Testis (tissue), 2 donors: ENCODE measurements at regions not wholly inside any gene's neighbourhood (a gene's known extent, or its start where the extent isn't known, plus 50 kb on each side); places are given as distances from the start of the nearest gene placed in this dataset.

Experiments
- DNase-seq: peaks from one replicate; pipeline ENCODE4 v3.0.0-alpha.2; 2019
- H3K27ac ChIP-seq, 2 donors: fragments of 200-600 bp; sonication (generic); one replicate each; pipeline ENCODE4 v1.5.1; 2019
- H3K27me3 ChIP-seq: fragments of 200-600 bp; sonication (generic); one replicate; pipeline ENCODE4 v1.5.1; 2019
- H3K36me3 ChIP-seq: fragments of 200-600 bp; sonication (generic); one replicate; pipeline ENCODE4 v1.5.1; 2017; ENCODE audit warnings: low read depth; ENCODE audit errors: missing control alignments
- H3K4me1 ChIP-seq: fragments of 200-600 bp; sonication (generic); one replicate; pipeline ENCODE4 v1.5.1; 2019
- H3K4me3 ChIP-seq, 2 donors: fragments of 200-600 bp; sonication (generic); one replicate each; pipeline ENCODE4 v1.5.1; 2017 to 2019
- H3K9me3 ChIP-seq: fragments of 200-600 bp; sonication (generic); one replicate; pipeline ENCODE4 v1.5.1; 2017
- POLR2A ChIP-seq: fragments of 450-650 bp; IDR thresholded peaks from one replicate; pipeline ENCODE4 v1.6.1; 2017; ENCODE audit warnings: antibody characterized with exemption, mild to moderate bottlenecking, moderate library complexity
- WGBS, 2 donors: methylation state at CpG; one replicate each; pipeline ENCODE4 v1.1.5; 2018; 5-methylcytosine and 5-hydroxymethylcytosine counted together
- intact Hi-C: fragments of 100-400 bp; cut with DNase I; formaldehyde crosslinking; loops from one replicate; pipeline ENCODE4 v1.15.1; 2023; ENCODE audit warnings: low total_unique reads
- TF ChIP-seq, protein P1 (sequence below), 3 experiments: fragments of 450-650 bp in 2 of 3; fragments of 200-600 bp in 1 of 3; sonication (generic) in 1 of 3; IDR thresholded peaks; one replicate each; pipeline ENCODE4 v1.5.1; 2016 to 2019; ENCODE audit warnings: antibody characterized with exemption in 3 of 3, mild to moderate bottlenecking in 2 of 3, moderate library complexity in 1 of 3

DNA sequence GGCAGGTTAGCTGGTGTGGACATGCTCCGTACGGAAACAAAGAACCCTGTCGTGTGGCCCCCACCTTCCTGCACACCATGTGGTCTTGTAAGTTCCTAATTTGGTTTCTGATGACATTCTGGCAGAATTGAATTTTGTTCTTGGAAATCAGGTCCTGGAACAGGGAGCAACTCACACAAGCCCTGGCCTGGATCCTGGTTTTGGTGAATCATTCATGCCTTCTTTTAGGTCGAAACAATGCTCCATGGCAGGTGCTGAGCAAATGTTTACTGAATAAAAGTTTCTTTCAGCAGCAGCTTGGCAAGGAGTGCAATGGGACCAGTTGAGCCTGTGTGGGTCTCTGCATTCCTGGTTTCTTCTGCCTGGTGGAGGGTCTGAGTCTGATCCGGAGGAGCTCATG is 978.4 kb downstream of the BCL11B start:
- no peaks in the 10 kb centered on the region for H3K9me3 ChIP-seq
- intact Hi-C loops: no loop called here
- H3K4me1 ChIP-seq: no peaks in the 10 kb centered on the region
- H3K4me3 ChIP-seq: no peak overlapping the region
- H3K27me3 ChIP-seq: no peaks in the 10 kb centered on the region
- 83 to 84% methylated on average over 5 of the region's 5 CpGs for WGBS, 2 donors
- H3K36me3 ChIP-seq: no peaks in the 10 kb centered on the region
- DNase-seq: no peak
- TF ChIP-seq, protein P1, sequence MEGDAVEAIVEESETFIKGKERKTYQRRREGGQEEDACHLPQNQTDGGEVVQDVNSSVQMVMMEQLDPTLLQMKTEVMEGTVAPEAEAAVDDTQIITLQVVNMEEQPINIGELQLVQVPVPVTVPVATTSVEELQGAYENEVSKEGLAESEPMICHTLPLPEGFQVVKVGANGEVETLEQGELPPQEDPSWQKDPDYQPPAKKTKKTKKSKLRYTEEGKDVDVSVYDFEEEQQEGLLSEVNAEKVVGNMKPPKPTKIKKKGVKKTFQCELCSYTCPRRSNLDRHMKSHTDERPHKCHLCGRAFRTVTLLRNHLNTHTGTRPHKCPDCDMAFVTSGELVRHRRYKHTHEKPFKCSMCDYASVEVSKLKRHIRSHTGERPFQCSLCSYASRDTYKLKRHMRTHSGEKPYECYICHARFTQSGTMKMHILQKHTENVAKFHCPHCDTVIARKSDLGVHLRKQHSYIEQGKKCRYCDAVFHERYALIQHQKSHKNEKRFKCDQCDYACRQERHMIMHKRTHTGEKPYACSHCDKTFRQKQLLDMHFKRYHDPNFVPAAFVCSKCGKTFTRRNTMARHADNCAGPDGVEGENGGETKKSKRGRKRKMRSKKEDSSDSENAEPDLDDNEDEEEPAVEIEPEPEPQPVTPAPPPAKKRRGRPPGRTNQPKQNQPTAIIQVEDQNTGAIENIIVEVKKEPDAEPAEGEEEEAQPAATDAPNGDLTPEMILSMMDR (IDR thresholded peaks at IDR 0.05): no peak
- TF ChIP-seq POLR2A: no peak
- no peak overlapping the region for H3K27ac ChIP-seq

DNA sequence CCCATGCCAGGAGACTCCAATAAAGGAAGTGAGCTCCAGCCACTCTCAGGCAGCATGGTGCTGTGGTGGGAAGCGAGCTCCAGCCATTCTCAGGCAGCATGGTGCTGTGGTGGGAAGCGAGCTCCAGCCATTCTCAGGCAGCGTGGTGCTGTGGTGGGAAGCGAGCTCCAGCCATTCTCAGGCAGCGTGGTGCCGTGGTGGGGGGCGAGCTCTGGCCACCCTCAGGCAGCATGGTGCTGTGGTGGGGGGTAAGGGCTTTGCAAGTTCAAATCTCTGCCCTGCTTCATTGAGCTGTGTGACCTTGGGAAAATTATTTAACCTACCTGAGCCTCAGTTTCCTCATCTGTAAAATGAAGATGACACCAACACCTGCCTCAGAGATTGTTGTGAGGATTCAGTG is 975.1 kb downstream of the BCL11B start:
- Histone ChIP-seq H3K4me3 (no peak overlapping the region), H3K4me1 (no peaks in the 10 kb centered on the region), H3K27ac (no peak overlapping the region), H3K36me3 (no peaks in the 10 kb centered on the region), H3K27me3 (no peaks in the 10 kb centered on the region), H3K9me3 (no peaks in the 10 kb centered on the region)
- TF ChIP-seq, protein P1 (IDR thresholded peaks at IDR 0.05): no peak
- no peak for TF ChIP-seq POLR2A
- intact Hi-C loops: no loop called here
- 92 to 95% methylated on average over 3 to 7 of the region's 7 CpGs for WGBS, 2 donors
- no peak for DNase-seq

DNA sequence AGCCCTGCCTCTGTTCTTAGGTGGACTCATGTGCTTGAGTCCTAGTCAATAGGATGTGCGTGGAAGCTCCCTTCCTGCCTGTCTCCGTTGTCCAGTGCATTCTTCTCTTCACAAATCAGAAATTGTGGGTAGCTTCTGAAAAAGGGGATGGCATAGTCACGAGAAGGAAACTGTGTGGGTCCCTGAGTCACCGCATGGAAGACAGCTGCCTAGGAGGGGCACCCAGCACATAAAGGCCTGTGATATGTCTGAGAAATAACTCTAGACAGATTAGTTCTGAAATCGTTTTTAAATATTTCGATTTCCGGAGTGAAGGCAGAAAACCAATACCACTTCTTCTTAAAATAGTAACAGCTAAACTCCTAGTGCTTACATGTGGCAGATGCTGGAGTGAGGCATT is 974.4 kb downstream of the BCL11B start:
- Histone ChIP-seq H3K9me3 (no peaks in the 10 kb centered on the region), H3K27ac (no peak overlapping the region), H3K36me3 (no peaks in the 10 kb centered on the region), H3K4me3 (no peak overlapping the region), H3K4me1 (no peaks in the 10 kb centered on the region), H3K27me3 (no peaks in the 10 kb centered on the region)
- no peak for DNase-seq
- intact Hi-C loops: no loop called here
- 93 to 95% methylated on average over 6 to 7 of the region's 7 CpGs for WGBS, 2 donors
- TF ChIP-seq POLR2A: no peak
- TF ChIP-seq, protein P1 (IDR thresholded peaks at IDR 0.05): no peak

DNA sequence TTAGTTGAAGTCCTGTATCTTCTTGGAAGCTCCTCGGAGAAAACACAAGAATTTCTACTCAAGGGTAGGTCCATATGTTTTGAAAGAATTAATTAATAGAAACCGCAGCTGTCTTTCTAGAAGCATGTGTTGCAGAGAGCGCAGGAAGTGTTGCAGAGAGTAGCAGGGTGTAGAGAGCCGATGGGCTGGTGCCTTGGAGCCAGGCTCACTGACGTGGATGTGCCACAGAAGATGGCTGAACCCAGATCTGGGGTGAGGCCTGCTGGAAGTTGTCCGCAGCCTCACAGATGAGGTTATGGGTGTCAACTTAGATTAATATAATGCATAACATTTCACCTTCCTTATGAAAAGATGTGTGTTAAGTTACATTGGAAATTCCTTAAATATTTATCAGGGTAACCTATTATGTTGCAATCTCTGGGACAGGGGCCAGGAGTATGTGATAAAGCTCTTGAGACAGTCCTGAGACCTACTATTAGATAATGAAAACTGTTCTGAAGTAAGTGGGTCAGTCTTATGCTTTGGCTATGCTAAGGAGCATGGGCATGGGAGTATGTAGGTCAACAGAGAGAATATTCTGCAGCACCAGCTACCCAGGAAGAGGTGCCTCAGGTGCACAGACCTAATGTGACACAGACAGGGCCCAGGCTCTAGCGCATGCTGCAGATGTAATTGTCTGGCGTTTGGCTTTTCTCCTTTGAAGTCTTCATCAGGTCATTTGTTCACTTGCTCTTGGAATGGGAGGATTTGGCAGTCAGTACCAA is 973.3 kb downstream of the BCL11B start:
- DNase-seq: no peak
- no peaks in the 10 kb centered on the region for H3K36me3 ChIP-seq
- H3K4me3 ChIP-seq: no peak overlapping the region
- TF ChIP-seq POLR2A: no peak
- TF ChIP-seq, protein P1 (IDR thresholded peaks at IDR 0.05): no peak
- H3K9me3 ChIP-seq: no peaks in the 10 kb centered on the region
- no peaks in the 10 kb centered on the region for H3K4me1 ChIP-seq
- no peak overlapping the region for H3K27ac ChIP-seq
- H3K27me3 ChIP-seq: no peaks in the 10 kb centered on the region
- WGBS, 2 donors: 84 to 89% methylated on average over 8 of the region's 8 CpGs
- intact Hi-C loops: no loop called here

DNA sequence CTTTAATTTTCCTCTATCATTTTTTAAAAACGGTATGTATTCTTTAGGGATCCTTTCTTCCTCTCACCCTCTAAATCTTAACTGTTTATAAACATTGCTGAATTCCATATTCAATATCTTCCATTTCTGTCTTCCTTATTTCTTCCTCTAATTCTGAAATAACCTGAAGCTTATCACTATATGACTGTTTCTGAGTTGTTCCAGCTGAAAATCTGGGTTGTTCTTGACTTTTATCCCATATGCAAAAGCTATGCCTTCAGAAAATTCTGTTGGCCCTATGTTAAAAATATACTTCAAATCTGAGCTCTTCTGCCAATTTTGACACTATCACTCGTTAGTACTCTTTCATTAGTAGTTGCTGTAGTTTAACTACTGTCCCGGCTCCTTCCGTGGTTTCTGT is 970.3 kb downstream of the BCL11B start:
- intact Hi-C loops: no loop called here
- no peak for DNase-seq
- H3K4me1 ChIP-seq: no peaks in the 10 kb centered on the region
- no peaks in the 10 kb centered on the region for H3K9me3 ChIP-seq
- no peak overlapping the region for H3K4me3 ChIP-seq
- 64 to 70% methylated on average over 4 of the region's 4 CpGs for WGBS, 2 donors
- H3K36me3 ChIP-seq: no peaks in the 10 kb centered on the region
- no peak overlapping the region for H3K27ac ChIP-seq
- no peaks in the 10 kb centered on the region for H3K27me3 ChIP-seq
- no peak for TF ChIP-seq POLR2A
- TF ChIP-seq, protein P1 (IDR thresholded peaks at IDR 0.05): no peak
